ENCODE measurements at regions not wholly inside any gene's neighbourhood (a gene's known extent, or its start where the extent isn't known, plus 50 kb on each side); places are given as distances from the start of the nearest gene placed in this dataset.

GRCh38 chrX:143994206-143994605, 110.3 kb downstream of the UBE2NL start:
- TF ChIP-seq CTCF (IDR thresholded peaks at IDR 0.05; ENCODE audit: insufficient read depth, low read length, poor library complexity, severe bottlenecking): no peak
- TF ChIP-seq EZH2phosphoT487 (conservative IDR thresholded peaks at IDR 0.05; ENCODE audit: low read length): no peak

Measured in SU-DHL-6 (cell line).